ENCODE measurements at regions not wholly inside any gene's neighbourhood (a gene's known extent, or its start where the extent isn't known, plus 50 kb on each side); places are given as distances from the start of the nearest gene placed in this dataset.

- TF ChIP-seq CTCF (IDR thresholded peaks at IDR 0.05) (no peak), POLR2A (IDR thresholded peaks at IDR 0.05) (no peak)
Measured at GRCh38 chr4:43425206-43425605, 532.7 kb downstream of the GRXCR1 start.
